Vagina (tissue), 2 donors: ENCODE measurements at regions not wholly inside any gene's neighbourhood (a gene's known extent, or its start where the extent isn't known, plus 50 kb on each side); places are given as distances from the start of the nearest gene placed in this dataset.

Experiments used
- DNase-seq, 2 donors: peaks; one replicate each; pipeline ENCODE4 v3.0.0-alpha.2; 2017; ENCODE audit errors: extremely low spot score in 2 of 2
- H3K27ac ChIP-seq: fragments of 200-600 bp; sonication (generic); one replicate; pipeline ENCODE4 v1.5.1; 2019
- H3K27me3 ChIP-seq: fragments of 200-600 bp; sonication (generic); one replicate; pipeline ENCODE4 v1.5.1; 2019
- H3K36me3 ChIP-seq, 2 donors: fragments of 200-600 bp; sonication (generic); one replicate each; pipeline ENCODE4 v1.5.1; 2017 to 2019
- H3K4me1 ChIP-seq: fragments of 200-600 bp; sonication (generic); one replicate; pipeline ENCODE4 v1.5.1; 2019
- H3K4me3 ChIP-seq, 2 donors: fragments of 200-600 bp; sonication (generic); 1 replicate in 1 of 2; 2 replicates in 1 of 2; pipeline ENCODE4 v1.5.1; 2016 to 2019
- H3K9me3 ChIP-seq: fragments of 200-600 bp; sonication (generic); one replicate; pipeline ENCODE4 v1.5.1; 2019
- POLR2A ChIP-seq, 2 donors: fragments of 450-650 bp; IDR thresholded peaks; one replicate each; pipeline ENCODE4 v1.6.1; 2017; ENCODE audit warnings: antibody characterized with exemption in 2 of 2, mild to moderate bottlenecking in 2 of 2, moderate library complexity in 2 of 2
- POLR2AphosphoS5 ChIP-seq, 2 donors: sonication (generic); formaldehyde crosslinking; IDR thresholded peaks; one replicate each; pipeline ENCODE4 v1.9.0; 2017; ENCODE audit warnings: antibody characterized with exemption in 2 of 2, mild to moderate bottlenecking in 2 of 2, low read depth in 1 of 2; ENCODE audit not compliant: insufficient read depth in 1 of 2
- intact Hi-C: fragments of 100-400 bp; cut with DNase I; formaldehyde crosslinking; loops from one replicate; pipeline ENCODE4 v1.15.1; 2023
- TF ChIP-seq, protein P1 (sequence below), 3 experiments: fragments of 450-650 bp in 2 of 3; fragments of 200-600 bp in 1 of 3; sonication (generic) in 1 of 3; IDR thresholded peaks; one replicate each; pipeline ENCODE4 v1.5.1; 2017 to 2019; ENCODE audit warnings: antibody characterized with exemption in 3 of 3, mild to moderate bottlenecking in 2 of 3, moderate library complexity in 2 of 3

DNA sequence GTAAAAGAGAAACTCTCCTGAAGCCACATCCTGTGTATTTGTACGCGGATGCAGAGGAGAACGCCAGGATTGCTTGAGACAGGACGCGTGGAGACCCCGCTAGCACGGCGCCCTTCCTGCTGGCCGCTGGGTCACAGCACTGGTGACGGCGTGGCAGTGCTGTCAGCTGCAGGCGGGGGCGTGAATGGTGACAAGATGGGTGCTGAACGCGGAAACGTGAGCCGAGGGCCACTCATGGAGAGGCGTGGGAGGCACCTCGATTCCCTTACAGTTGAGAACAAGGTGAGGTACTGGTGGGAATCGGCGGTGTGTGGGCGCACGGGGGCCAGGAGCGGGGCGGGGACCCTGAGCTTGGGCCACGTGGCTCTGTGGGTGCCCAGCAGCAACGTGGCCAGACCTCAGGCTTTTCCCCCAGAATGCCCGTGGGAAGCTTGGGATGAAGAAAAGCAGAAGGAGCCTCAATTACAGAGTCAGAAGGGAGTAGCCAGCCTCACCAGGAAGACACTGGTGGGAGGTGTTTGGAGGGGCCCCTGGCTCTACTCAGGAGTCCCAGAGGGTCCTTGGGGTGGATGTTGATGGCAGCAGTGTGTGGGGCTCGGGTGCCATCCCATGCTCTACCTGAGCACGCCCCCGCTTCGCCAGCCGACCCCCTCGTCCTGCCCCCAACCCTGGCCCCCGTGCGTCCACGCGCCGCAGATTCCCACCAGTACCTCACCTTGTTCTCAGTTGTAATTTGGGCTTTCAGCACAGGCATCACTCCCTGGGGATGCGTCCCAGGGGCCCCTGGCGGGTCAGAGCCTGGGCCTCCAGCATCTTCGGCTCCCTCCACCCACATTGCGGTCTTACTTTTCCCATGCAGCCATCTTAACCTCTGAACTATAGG lies 208.4 kb upstream of the TCERG1L start:
- DNase-seq: no peak
- intact Hi-C loops: no loop called here
- Histone ChIP-seq H3K27ac (no peak overlapping the region), H3K9me3 (no peaks in the 10 kb centered on the region), H3K4me1 (no peaks in the 10 kb centered on the region), H3K4me3 (no peak overlapping the region), H3K27me3 (no peaks in the 10 kb centered on the region), H3K36me3 (no peaks in the 10 kb centered on the region)
- TF ChIP-seq, protein P1, sequence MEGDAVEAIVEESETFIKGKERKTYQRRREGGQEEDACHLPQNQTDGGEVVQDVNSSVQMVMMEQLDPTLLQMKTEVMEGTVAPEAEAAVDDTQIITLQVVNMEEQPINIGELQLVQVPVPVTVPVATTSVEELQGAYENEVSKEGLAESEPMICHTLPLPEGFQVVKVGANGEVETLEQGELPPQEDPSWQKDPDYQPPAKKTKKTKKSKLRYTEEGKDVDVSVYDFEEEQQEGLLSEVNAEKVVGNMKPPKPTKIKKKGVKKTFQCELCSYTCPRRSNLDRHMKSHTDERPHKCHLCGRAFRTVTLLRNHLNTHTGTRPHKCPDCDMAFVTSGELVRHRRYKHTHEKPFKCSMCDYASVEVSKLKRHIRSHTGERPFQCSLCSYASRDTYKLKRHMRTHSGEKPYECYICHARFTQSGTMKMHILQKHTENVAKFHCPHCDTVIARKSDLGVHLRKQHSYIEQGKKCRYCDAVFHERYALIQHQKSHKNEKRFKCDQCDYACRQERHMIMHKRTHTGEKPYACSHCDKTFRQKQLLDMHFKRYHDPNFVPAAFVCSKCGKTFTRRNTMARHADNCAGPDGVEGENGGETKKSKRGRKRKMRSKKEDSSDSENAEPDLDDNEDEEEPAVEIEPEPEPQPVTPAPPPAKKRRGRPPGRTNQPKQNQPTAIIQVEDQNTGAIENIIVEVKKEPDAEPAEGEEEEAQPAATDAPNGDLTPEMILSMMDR (IDR thresholded peaks at IDR 0.05): no peak
- TF ChIP-seq POLR2AphosphoS5 (IDR thresholded peaks at IDR 0.05; ENCODE audit: insufficient read depth in 1 of 2, low read depth in 1 of 2): no peak
- TF ChIP-seq POLR2A (IDR thresholded peaks at IDR 0.05): no peak

DNA sequence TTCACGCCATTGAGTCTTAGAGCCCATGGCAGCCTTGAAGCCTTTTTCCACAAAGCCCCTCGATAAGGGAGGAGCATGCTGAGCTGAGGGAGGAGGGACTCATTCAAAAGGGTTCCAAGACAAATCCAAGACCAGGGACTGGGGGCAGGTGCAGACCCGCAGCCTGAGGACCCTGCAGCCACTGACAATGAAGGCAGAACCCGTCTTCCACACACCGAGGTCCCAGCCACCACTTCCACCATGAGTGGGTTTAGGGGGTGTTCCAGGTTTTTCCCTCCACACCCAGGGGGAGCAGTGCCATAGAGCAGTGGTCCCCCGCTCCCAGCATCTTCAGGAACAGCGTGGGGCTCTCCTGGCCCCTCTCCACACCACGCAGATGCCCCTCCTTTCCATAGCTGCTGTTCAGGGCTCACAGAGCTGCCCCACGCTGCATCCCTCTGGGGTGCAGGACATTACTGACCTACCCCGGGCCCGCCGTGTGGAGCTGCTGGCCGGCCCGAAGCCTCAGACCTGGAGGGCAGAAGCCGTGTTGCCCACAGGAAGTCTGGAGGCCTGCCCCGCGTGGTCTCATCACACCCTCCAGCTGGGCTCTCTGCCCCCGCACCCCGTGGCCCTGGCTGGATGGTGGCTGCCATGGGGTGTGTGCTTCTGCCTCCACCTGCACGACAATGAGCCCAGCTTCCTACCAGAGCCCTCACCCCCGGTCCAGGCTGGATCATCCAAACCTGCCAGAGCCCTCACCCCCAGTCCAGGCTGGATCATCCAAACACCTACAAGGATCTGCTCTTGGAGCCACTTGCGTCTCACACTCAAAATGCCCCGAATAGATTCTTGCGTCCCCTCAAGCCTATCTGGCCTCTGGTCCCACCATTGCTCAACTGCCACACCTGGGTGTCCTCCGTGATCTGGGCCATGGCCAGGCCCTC lies 220.0 kb upstream of the TCERG1L start:
- Histone ChIP-seq H3K9me3 (no peaks in the 10 kb centered on the region), H3K27ac (no peak overlapping the region), H3K4me3 (no peak overlapping the region), H3K4me1 (no peaks in the 10 kb centered on the region), H3K36me3 (no peaks in the 10 kb centered on the region), H3K27me3 (no peaks in the 10 kb centered on the region)
- DNase-seq: peak in 1 of 2 donors; percentile 70
- TF ChIP-seq, protein P1 (IDR thresholded peaks at IDR 0.05): no peak
- no peak for TF ChIP-seq POLR2AphosphoS5 (IDR thresholded peaks at IDR 0.05; ENCODE audit: insufficient read depth in 1 of 2, low read depth in 1 of 2)
- no peak for TF ChIP-seq POLR2A (IDR thresholded peaks at IDR 0.05)
- intact Hi-C loops: no loop called here

DNA sequence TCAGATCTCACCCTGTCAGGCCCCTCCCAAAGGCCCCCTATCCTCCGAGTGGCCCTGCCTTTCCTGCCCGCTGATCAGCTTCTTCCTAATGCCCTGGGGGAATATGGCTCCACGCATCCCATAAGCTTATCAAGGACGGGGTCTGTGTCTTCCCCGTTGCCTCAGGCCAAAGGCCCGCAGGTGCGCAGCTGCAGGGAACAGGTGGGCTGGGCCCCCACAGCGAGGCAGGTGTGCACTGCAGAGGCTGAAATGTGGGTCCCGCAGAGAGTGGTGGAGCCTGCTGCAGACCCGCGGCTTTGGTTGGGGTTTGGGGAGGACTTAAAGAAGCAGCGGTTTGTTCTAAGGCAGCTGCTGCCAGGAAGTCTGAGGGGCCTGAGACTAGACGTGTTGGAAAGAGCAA lies 220.8 kb upstream of the TCERG1L start:
- Histone ChIP-seq H3K27me3 (no peaks in the 10 kb centered on the region), H3K36me3 (no peaks in the 10 kb centered on the region), H3K4me1 (no peaks in the 10 kb centered on the region), H3K9me3 (no peaks in the 10 kb centered on the region), H3K27ac (no peak overlapping the region), H3K4me3 (no peak overlapping the region)
- TF ChIP-seq POLR2AphosphoS5 (IDR thresholded peaks at IDR 0.05; ENCODE audit: insufficient read depth in 1 of 2, low read depth in 1 of 2): no peak
- TF ChIP-seq, protein P1 (IDR thresholded peaks at IDR 0.05): no peak
- TF ChIP-seq POLR2A (IDR thresholded peaks at IDR 0.05): no peak
- intact Hi-C loops: no loop called here
- DNase-seq: peak in 1 of 2 donors; percentile 47

DNA sequence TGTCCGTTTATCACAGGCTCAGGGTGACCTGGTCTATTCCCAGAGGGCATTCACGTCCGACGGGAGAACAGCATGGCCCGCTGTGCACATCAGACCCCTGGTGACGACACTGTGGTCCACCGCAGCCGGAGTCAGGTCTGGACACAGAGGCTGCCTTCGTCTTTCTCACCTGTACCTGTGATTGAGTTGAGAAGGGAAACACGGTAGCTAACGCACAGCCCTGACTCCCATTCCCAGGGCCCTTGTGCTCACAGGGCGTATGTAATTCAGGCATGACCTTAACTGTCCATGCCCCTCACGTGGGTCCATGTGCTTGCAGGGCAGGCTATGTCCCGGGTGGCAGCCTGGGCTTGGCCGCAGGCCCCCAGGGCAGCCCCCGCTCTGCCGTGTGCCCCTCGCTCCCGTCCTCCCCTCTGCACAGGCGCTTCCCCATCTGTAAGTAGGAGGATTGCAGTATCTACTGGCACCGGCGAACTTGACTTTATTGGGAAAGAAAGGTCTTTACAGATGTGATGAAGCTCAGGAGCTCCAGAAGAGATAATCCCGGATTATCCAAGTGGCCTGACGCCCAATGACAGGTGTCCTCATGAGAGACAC lies 221.3 kb upstream of the TCERG1L start:
- DNase-seq: peak in 1 of 2 donors; percentile 69
- Histone ChIP-seq H3K9me3 (no peaks in the 10 kb centered on the region), H3K4me1 (no peaks in the 10 kb centered on the region), H3K27me3 (no peaks in the 10 kb centered on the region), H3K27ac (no peak overlapping the region), H3K4me3 (no peak overlapping the region), H3K36me3 (no peaks in the 10 kb centered on the region)
- no peak for TF ChIP-seq POLR2AphosphoS5 (IDR thresholded peaks at IDR 0.05; ENCODE audit: insufficient read depth in 1 of 2, low read depth in 1 of 2)
- TF ChIP-seq, protein P1 (IDR thresholded peaks at IDR 0.05): no peak
- no peak for TF ChIP-seq POLR2A (IDR thresholded peaks at IDR 0.05)
- intact Hi-C loops: no loop called here
